Ovary (tissue), 3 donors: ENCODE measurements at regions not wholly inside any gene's neighbourhood (a gene's known extent, or its start where the extent isn't known, plus 50 kb on each side); places are given as distances from the start of the nearest gene placed in this dataset.

Experiments
- CTCF ChIP-seq, 3 donors: fragments of 450-650 bp in 2 of 3; fragments of 200-600 bp in 1 of 3; IDR thresholded peaks; one replicate each; pipeline versions ENCODE4 v1.5.1 to v1.8.0; 2016 to 2022; ENCODE audit warnings: antibody characterized with exemption in 3 of 3, mild to moderate bottlenecking in 1 of 3
- EP300 ChIP-seq: sonication (generic); formaldehyde crosslinking; IDR thresholded peaks from one replicate; pipeline ENCODE4 v1.6.1; 2017; ENCODE audit warnings: antibody characterized with exemption
- POLR2A ChIP-seq: fragments of 450-650 bp; IDR thresholded peaks from one replicate; pipeline ENCODE4 v1.6.1; 2017; ENCODE audit warnings: antibody characterized with exemption, mild to moderate bottlenecking, moderate library complexity
- donor health status: DM: no; HTN: no; CAD: no.

- TF ChIP-seq CTCF (IDR thresholded peaks at IDR 0.05) = no peak
- TF ChIP-seq POLR2A = no peak
- TF ChIP-seq EP300 = no peak
Observed at GRCh38 chr1:10951961-10952360, 60.5 kb upstream of the TARDBP start.
